HL-60 (cell line): ENCODE measurements at regions not wholly inside any gene's neighbourhood (a gene's known extent, or its start where the extent isn't known, plus 50 kb on each side); places are given as distances from the start of the nearest gene placed in this dataset.

Source experiments
- POLR2AphosphoS5 ChIP-seq: IDR thresholded peaks from 2 replicates; pipeline ENCODE4 v1.6.1; 2012; ENCODE audit warnings: low read depth
- SPI1 ChIP-seq: IDR thresholded peaks from 2 replicates; pipeline ENCODE4 v1.6.1; 2012; ENCODE audit warnings: low read depth, mild to moderate bottlenecking, borderline replicate concordance
- TF ChIP-seq, protein P1 (sequence below): IDR thresholded peaks from one replicate; pipeline ENCODE4 v1.5.1; 2011; ENCODE audit warnings: low read length, control low read depth, inconsistent platforms; ENCODE audit not compliant: insufficient read depth
- TF ChIP-seq, protein P2 (sequence below): IDR thresholded peaks from 2 replicates; pipeline ENCODE4 v1.6.1; 2012; ENCODE audit warnings: low read depth; ENCODE audit not compliant: insufficient replicate concordance

DNA sequence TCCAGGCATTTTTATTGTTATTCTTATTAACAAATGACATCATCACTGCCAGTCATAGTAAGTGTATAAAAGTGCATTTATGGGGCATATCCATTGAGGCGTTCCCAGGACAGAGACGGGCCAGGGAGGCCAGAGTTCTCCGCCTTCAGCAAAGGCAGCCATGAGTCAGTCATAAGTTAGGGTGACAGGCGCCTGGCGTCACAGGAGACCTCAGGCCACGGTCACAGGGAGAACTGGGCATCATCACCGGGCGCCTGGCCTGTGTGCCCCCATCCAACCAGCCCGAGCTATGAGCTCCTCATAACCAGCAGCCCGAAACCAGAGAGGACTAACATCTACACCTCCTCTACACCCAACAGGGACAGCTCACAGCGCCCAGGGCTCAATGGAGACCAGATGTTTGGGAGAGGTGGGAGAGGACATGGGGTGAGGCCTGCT lies 259.2 kb downstream of the DLL1 start:
- TF ChIP-seq, protein P1, sequence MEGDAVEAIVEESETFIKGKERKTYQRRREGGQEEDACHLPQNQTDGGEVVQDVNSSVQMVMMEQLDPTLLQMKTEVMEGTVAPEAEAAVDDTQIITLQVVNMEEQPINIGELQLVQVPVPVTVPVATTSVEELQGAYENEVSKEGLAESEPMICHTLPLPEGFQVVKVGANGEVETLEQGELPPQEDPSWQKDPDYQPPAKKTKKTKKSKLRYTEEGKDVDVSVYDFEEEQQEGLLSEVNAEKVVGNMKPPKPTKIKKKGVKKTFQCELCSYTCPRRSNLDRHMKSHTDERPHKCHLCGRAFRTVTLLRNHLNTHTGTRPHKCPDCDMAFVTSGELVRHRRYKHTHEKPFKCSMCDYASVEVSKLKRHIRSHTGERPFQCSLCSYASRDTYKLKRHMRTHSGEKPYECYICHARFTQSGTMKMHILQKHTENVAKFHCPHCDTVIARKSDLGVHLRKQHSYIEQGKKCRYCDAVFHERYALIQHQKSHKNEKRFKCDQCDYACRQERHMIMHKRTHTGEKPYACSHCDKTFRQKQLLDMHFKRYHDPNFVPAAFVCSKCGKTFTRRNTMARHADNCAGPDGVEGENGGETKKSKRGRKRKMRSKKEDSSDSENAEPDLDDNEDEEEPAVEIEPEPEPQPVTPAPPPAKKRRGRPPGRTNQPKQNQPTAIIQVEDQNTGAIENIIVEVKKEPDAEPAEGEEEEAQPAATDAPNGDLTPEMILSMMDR: no peak
- TF ChIP-seq, protein P2, sequence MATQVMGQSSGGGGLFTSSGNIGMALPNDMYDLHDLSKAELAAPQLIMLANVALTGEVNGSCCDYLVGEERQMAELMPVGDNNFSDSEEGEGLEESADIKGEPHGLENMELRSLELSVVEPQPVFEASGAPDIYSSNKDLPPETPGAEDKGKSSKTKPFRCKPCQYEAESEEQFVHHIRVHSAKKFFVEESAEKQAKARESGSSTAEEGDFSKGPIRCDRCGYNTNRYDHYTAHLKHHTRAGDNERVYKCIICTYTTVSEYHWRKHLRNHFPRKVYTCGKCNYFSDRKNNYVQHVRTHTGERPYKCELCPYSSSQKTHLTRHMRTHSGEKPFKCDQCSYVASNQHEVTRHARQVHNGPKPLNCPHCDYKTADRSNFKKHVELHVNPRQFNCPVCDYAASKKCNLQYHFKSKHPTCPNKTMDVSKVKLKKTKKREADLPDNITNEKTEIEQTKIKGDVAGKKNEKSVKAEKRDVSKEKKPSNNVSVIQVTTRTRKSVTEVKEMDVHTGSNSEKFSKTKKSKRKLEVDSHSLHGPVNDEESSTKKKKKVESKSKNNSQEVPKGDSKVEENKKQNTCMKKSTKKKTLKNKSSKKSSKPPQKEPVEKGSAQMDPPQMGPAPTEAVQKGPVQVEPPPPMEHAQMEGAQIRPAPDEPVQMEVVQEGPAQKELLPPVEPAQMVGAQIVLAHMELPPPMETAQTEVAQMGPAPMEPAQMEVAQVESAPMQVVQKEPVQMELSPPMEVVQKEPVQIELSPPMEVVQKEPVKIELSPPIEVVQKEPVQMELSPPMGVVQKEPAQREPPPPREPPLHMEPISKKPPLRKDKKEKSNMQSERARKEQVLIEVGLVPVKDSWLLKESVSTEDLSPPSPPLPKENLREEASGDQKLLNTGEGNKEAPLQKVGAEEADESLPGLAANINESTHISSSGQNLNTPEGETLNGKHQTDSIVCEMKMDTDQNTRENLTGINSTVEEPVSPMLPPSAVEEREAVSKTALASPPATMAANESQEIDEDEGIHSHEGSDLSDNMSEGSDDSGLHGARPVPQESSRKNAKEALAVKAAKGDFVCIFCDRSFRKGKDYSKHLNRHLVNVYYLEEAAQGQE: no peak
- TF ChIP-seq POLR2AphosphoS5: no peak
- no peak for TF ChIP-seq SPI1
